ENCODE measurements at regions not wholly inside any gene's neighbourhood (a gene's known extent, or its start where the extent isn't known, plus 50 kb on each side); places are given as distances from the start of the nearest gene placed in this dataset.

DNA sequence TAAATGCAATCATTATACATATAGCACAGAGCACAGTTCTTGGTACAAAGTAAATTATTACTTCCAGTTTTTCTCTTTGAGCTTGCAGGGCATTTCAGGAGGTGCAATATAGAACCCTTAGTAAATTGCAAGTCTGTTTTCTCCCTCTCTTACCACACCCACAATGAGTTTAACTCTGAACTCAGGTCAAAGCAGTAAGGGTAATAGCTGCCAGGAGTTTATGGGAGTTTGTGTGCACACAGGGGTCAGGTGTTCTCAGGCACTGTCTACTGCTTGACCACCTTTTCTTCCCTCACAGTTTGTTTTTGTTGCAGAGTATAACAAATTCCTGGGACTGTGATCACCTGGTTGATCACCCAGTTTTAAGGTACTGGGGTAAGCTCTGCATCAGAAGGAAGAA, 478.5 kb upstream of the TENM4 start:
- no peak for TF ChIP-seq SUZ12 (IDR thresholded peaks at IDR 0.05; ENCODE audit: extremely low read depth, insufficient read depth, insufficient read length)
- no peak for TF ChIP-seq YY1 (IDR thresholded peaks at IDR 0.05; ENCODE audit: insufficient read depth, insufficient read length)
